ENCODE measurements at regions not wholly inside any gene's neighbourhood (a gene's known extent, or its start where the extent isn't known, plus 50 kb on each side); places are given as distances from the start of the nearest gene placed in this dataset.
A peak's percentile ranks its signal among the peaks of the same experiment; 100 is the strongest.

DNA sequence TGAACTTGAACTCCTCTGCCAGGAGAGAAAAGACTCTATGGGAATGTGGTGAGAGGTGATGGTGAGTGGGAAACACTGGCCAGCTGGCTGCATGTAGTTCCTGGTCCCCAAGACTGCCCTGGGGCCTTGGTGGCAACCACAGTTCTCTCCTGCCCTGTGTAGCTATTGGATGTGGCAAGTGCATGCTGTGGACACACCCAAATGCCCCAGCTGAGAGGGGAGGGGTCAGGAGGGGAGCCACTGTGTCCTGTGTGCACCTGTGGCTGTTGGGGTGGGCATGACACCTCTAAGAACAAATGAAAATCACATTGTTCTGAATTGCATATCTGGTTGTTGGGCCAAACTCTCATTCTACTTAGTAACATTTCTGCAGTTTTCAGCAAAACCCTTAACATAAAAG, 409.6 kb downstream of the NSUN3 start:
- Histone ChIP-seq H3K4me3 (ENCODE audit: low read length in 2 of 2) (peak overlapping the region in 1 of 2 donors; percentile 28), H3K27ac (replicated peaks; ENCODE audit: low read length) (no peak overlapping the region), H2BK15ac (ENCODE audit: low read length) (no peak overlapping the region), H2BK12ac (ENCODE audit: low read length) (no peak overlapping the region), H3K9ac (ENCODE audit: low read depth, low read length, poor library complexity) (no peak overlapping the region), H3K9me3 (replicated peaks in 1 of 2; ENCODE audit: control insufficient read depth in 2 of 2, insufficient read depth in 1 of 2, low read depth in 1 of 2, low read length in 2 of 2) (no peaks in the 10 kb centered on the region), H3K14ac (ENCODE audit: low read length) (no peak overlapping the region), H3K4me2 (ENCODE audit: insufficient read depth, low read length, poor library complexity, severe bottlenecking) (no peak overlapping the region), H3K18ac (ENCODE audit: low read length) (no peak overlapping the region), H3K79me1 (ENCODE audit: low read depth, low read length) (no peaks in the 10 kb centered on the region), H2BK5ac (ENCODE audit: low read length) (no peak overlapping the region), H2BK120ac (ENCODE audit: low read depth, low read length) (no peak overlapping the region), H3K4ac (ENCODE audit: low read length) (no peak overlapping the region), H3K27me3 (ENCODE audit: control insufficient read depth in 3 of 3, insufficient read depth in 3 of 3, low read depth in 1 of 3, low read length in 3 of 3) (no peaks in the 10 kb centered on the region), H3K23ac (ENCODE audit: low read depth, low read length, poor library complexity) (no peak overlapping the region), H2AFZ (ENCODE audit: low read length) (no peak overlapping the region), H3K36me3 (replicated peaks in 1 of 2; ENCODE audit: control insufficient read depth in 2 of 2, insufficient read depth in 2 of 2, low read length in 2 of 2) (no peaks in the 10 kb centered on the region), H3K4me1 (ENCODE audit: control insufficient read depth in 2 of 2, insufficient read depth in 1 of 2, low read depth in 1 of 2, low read length in 2 of 2) (peaks cover 0 to 4% of the 10 kb centered on the region in 2 donors), H4K91ac (ENCODE audit: low read depth, low read length, poor library complexity) (no peak overlapping the region), H4K8ac (ENCODE audit: low read depth, low read length) (no peak overlapping the region), H2AK5ac (ENCODE audit: low read depth, low read length) (no peak overlapping the region)
- DNase-seq (ENCODE audit: low spot score): no peak

DNA sequence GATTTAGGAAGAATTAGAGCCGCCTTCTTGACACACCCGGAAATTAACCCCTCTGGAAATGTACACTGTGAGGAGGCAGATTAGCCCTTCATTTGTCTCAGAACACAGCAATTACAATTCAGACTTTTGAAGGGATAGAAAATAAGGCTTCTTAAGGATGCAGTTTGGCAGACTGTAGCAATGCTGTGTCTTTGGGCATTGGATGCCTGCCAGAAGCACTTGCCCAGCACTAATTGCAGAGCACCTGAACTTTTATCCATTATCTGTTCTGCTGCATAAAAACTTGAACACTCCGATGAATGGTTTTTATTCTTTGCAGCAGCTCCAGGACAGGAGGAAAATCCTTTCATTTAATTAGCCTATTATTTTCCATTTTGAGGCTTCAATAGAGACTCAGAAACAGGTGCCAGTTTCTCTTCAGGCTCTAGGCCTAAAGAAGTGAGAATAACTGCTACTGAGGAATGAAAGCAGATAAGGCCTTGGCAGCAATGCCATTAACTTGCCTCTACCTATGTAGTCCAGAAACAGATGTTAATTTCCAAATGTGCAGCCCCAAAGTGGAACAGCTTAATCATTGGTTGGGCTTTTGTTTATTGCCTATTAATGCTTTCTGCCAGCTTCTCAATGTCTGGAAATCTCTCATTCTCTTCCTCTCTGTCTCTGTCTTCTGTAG, 418.5 kb downstream of the NSUN3 start:
- Histone ChIP-seq H3K18ac (ENCODE audit: low read length) (no peak overlapping the region), H3K27me3 (ENCODE audit: control insufficient read depth in 3 of 3, insufficient read depth in 3 of 3, low read depth in 1 of 3, low read length in 3 of 3) (no peaks in the 10 kb centered on the region), H3K4me2 (ENCODE audit: insufficient read depth, low read length, poor library complexity, severe bottlenecking) (no peak overlapping the region), H4K91ac (ENCODE audit: low read depth, low read length, poor library complexity) (no peak overlapping the region), H2BK15ac (ENCODE audit: low read length) (no peak overlapping the region), H3K27ac (replicated peaks; ENCODE audit: low read length) (no peak overlapping the region), H3K36me3 (replicated peaks in 1 of 2; ENCODE audit: control insufficient read depth in 2 of 2, insufficient read depth in 2 of 2, low read length in 2 of 2) (no peaks in the 10 kb centered on the region), H3K4me1 (ENCODE audit: control insufficient read depth in 2 of 2, insufficient read depth in 1 of 2, low read depth in 1 of 2, low read length in 2 of 2) (no peaks in the 10 kb centered on the region), H2BK12ac (ENCODE audit: low read length) (no peak overlapping the region), H2AFZ (ENCODE audit: low read length) (no peak overlapping the region), H3K23ac (ENCODE audit: low read depth, low read length, poor library complexity) (no peak overlapping the region), H4K8ac (ENCODE audit: low read depth, low read length) (no peak overlapping the region), H2AK5ac (ENCODE audit: low read depth, low read length) (no peak overlapping the region), H3K9me3 (replicated peaks in 1 of 2; ENCODE audit: control insufficient read depth in 2 of 2, insufficient read depth in 1 of 2, low read depth in 1 of 2, low read length in 2 of 2) (no peaks in the 10 kb centered on the region), H2BK120ac (ENCODE audit: low read depth, low read length) (no peak overlapping the region), H3K4ac (ENCODE audit: low read length) (no peak overlapping the region), H3K79me1 (ENCODE audit: low read depth, low read length) (no peaks in the 10 kb centered on the region), H2BK5ac (ENCODE audit: low read length) (no peak overlapping the region), H3K14ac (ENCODE audit: low read length) (no peak overlapping the region), H3K9ac (ENCODE audit: low read depth, low read length, poor library complexity) (no peak overlapping the region), H3K4me3 (ENCODE audit: low read length in 2 of 2) (no peak overlapping the region)
- DNase-seq (ENCODE audit: low spot score): no peak
- no CpG with 5 or more reads among the region's 3 CpGs for WGBS, 2 donors (ENCODE audit: extremely low coverage in 2 of 2, insufficient read length in 2 of 2, insufficient replicate concordance in 1 of 2)

DNA sequence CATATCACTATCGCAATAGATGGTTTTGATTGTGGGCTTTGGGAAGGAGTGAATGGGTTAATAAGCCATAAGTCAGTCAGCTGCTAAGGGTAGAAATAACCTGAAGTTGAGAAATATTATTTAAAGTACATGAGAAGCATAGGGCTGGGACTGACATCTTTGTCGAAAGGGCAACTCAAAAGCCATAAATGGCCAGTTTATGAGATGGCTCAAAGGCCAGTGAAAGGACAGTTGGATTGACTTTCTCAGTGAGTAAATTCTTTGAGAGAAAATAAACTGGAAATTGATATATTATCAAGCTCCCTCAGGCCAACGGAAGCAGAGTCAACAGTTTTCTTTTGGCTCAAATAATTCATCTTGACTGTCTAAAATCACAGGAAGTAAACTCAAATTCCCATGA, 419.8 kb downstream of the NSUN3 start:
- H2BK120ac ChIP-seq (ENCODE audit: low read depth, low read length): no peak overlapping the region
- H3K79me1 ChIP-seq (ENCODE audit: low read depth, low read length): no peaks in the 10 kb centered on the region
- no peak overlapping the region for H2BK5ac ChIP-seq (ENCODE audit: low read length)
- H2AK5ac ChIP-seq (ENCODE audit: low read depth, low read length): no peak overlapping the region
- H3K27ac ChIP-seq (replicated peaks; ENCODE audit: low read length): no peak overlapping the region
- H3K14ac ChIP-seq (ENCODE audit: low read length): no peak overlapping the region
- H3K4ac ChIP-seq (ENCODE audit: low read length): no peak overlapping the region
- H3K36me3 ChIP-seq (replicated peaks in 1 of 2; ENCODE audit: control insufficient read depth in 2 of 2, insufficient read depth in 2 of 2, low read length in 2 of 2): no peaks in the 10 kb centered on the region
- no peak overlapping the region for H4K91ac ChIP-seq (ENCODE audit: low read depth, low read length, poor library complexity)
- H2AFZ ChIP-seq (ENCODE audit: low read length): no peak overlapping the region
- no peak overlapping the region for H3K4me2 ChIP-seq (ENCODE audit: insufficient read depth, low read length, poor library complexity, severe bottlenecking)
- no CpG with 5 or more reads among the region's 3 CpGs for WGBS, 2 donors (ENCODE audit: extremely low coverage in 2 of 2, insufficient read length in 2 of 2, insufficient replicate concordance in 1 of 2)
- no peak overlapping the region for H2BK15ac ChIP-seq (ENCODE audit: low read length)
- no peak overlapping the region for H3K23ac ChIP-seq (ENCODE audit: low read depth, low read length, poor library complexity)
- no peak overlapping the region for H3K18ac ChIP-seq (ENCODE audit: low read length)
- H4K8ac ChIP-seq (ENCODE audit: low read depth, low read length): no peak overlapping the region
- H3K9me3 ChIP-seq (replicated peaks in 1 of 2; ENCODE audit: control insufficient read depth in 2 of 2, insufficient read depth in 1 of 2, low read depth in 1 of 2, low read length in 2 of 2): no peaks in the 10 kb centered on the region
- DNase-seq (ENCODE audit: low spot score): no peak
- no peak overlapping the region for H2BK12ac ChIP-seq (ENCODE audit: low read length)
- no peak overlapping the region for H3K9ac ChIP-seq (ENCODE audit: low read depth, low read length, poor library complexity)
- no peaks in the 10 kb centered on the region for H3K4me1 ChIP-seq (ENCODE audit: control insufficient read depth in 2 of 2, insufficient read depth in 1 of 2, low read depth in 1 of 2, low read length in 2 of 2)
- H3K4me3 ChIP-seq (ENCODE audit: low read length in 2 of 2): no peak overlapping the region
- no peaks in the 10 kb centered on the region for H3K27me3 ChIP-seq (ENCODE audit: control insufficient read depth in 3 of 3, insufficient read depth in 3 of 3, low read depth in 1 of 3, low read length in 3 of 3)

DNA sequence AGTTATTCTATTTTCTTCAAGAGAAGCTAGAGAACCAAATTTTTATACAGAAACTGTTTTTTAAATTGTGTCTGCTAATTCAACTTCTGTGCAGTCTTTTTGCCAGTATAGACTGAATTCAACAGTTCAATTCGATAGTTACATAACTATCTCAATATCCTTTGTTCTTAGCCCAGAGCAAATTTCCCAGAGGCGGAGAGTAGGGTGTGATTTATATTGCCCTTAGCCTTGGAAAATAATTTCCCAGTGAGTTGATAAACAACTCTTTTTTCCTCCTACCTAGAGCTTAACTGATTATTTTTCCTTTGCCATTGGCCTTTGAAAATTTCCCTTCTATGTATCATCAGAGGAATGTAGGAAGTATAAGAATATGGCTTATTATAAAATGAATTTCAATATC, 420.5 kb downstream of the NSUN3 start:
- H3K4me1 ChIP-seq (ENCODE audit: control insufficient read depth in 2 of 2, insufficient read depth in 1 of 2, low read depth in 1 of 2, low read length in 2 of 2): no peaks in the 10 kb centered on the region
- H2AFZ ChIP-seq (ENCODE audit: low read length): no peak overlapping the region
- no peak overlapping the region for H3K4me3 ChIP-seq (ENCODE audit: low read length in 2 of 2)
- H2BK5ac ChIP-seq (ENCODE audit: low read length): no peak overlapping the region
- no peaks in the 10 kb centered on the region for H3K9me3 ChIP-seq (replicated peaks in 1 of 2; ENCODE audit: control insufficient read depth in 2 of 2, insufficient read depth in 1 of 2, low read depth in 1 of 2, low read length in 2 of 2)
- H3K27ac ChIP-seq (replicated peaks; ENCODE audit: low read length): no peak overlapping the region
- H4K91ac ChIP-seq (ENCODE audit: low read depth, low read length, poor library complexity): no peak overlapping the region
- no peak overlapping the region for H3K23ac ChIP-seq (ENCODE audit: low read depth, low read length, poor library complexity)
- H2BK120ac ChIP-seq (ENCODE audit: low read depth, low read length): no peak overlapping the region
- no peak overlapping the region for H3K4ac ChIP-seq (ENCODE audit: low read length)
- DNase-seq (ENCODE audit: low spot score): no peak
- no peaks in the 10 kb centered on the region for H3K27me3 ChIP-seq (ENCODE audit: control insufficient read depth in 3 of 3, insufficient read depth in 3 of 3, low read depth in 1 of 3, low read length in 3 of 3)
- WGBS, 2 donors (ENCODE audit: extremely low coverage in 2 of 2, insufficient read length in 2 of 2, insufficient replicate concordance in 1 of 2): no CpG with 5 or more reads among the region's 2 CpGs
- no peak overlapping the region for H3K14ac ChIP-seq (ENCODE audit: low read length)
- no peak overlapping the region for H2AK5ac ChIP-seq (ENCODE audit: low read depth, low read length)
- no peaks in the 10 kb centered on the region for H3K36me3 ChIP-seq (replicated peaks in 1 of 2; ENCODE audit: control insufficient read depth in 2 of 2, insufficient read depth in 2 of 2, low read length in 2 of 2)
- H2BK12ac ChIP-seq (ENCODE audit: low read length): no peak overlapping the region
- no peak overlapping the region for H3K9ac ChIP-seq (ENCODE audit: low read depth, low read length, poor library complexity)
- H3K4me2 ChIP-seq (ENCODE audit: insufficient read depth, low read length, poor library complexity, severe bottlenecking): no peak overlapping the region
- no peak overlapping the region for H4K8ac ChIP-seq (ENCODE audit: low read depth, low read length)
- no peak overlapping the region for H2BK15ac ChIP-seq (ENCODE audit: low read length)
- no peaks in the 10 kb centered on the region for H3K79me1 ChIP-seq (ENCODE audit: low read depth, low read length)
- no peak overlapping the region for H3K18ac ChIP-seq (ENCODE audit: low read length)

Measured in neuronal stem cell (in vitro differentiated cells).